ENCODE measurements at regions not wholly inside any gene's neighbourhood (a gene's known extent, or its start where the extent isn't known, plus 50 kb on each side); places are given as distances from the start of the nearest gene placed in this dataset.

- TF ChIP-seq POLR2A (IDR thresholded peaks at IDR 0.05) (no peak), CTCF (IDR thresholded peaks at IDR 0.05) (no peak)
Observed at GRCh38 chr7:33729726-33730125, 175.6 kb upstream of the BMPER start.

All from esophagus squamous epithelium (tissue), 4 donors.